ENCODE measurements at regions not wholly inside any gene's neighbourhood (a gene's known extent, or its start where the extent isn't known, plus 50 kb on each side); places are given as distances from the start of the nearest gene placed in this dataset.

DNA sequence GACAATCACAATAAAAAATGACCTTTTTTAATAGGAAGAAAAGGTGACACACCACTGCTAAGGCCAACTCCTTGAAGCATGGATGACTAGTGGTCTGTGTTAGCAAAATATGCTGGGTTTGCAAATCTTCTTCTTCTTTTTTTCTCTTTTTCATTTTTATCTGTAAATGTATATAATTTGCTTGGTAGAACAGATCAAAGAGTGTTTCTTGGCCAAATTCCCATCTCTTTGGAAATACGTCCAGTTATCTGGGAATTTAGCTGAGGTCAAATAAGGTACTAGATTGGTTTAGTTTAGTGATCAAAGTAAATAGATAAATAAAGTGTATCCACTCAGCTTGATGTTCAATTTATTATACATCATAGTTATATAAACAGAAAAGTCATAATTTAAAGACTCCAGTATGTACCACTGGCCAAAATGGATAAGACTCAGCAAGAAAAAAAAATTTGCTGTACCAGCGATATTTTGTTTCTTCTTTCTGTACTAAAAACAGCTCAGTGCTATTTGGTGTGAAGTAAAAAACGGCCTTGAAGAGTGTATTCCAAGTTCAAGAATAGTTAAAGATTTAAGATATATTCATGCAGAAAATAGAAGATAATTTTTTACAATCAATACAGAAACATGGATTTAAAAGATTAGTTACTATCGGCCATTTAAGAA, 738.6 kb upstream of the PIK3C3 start:
- TF ChIP-seq, protein P1, sequence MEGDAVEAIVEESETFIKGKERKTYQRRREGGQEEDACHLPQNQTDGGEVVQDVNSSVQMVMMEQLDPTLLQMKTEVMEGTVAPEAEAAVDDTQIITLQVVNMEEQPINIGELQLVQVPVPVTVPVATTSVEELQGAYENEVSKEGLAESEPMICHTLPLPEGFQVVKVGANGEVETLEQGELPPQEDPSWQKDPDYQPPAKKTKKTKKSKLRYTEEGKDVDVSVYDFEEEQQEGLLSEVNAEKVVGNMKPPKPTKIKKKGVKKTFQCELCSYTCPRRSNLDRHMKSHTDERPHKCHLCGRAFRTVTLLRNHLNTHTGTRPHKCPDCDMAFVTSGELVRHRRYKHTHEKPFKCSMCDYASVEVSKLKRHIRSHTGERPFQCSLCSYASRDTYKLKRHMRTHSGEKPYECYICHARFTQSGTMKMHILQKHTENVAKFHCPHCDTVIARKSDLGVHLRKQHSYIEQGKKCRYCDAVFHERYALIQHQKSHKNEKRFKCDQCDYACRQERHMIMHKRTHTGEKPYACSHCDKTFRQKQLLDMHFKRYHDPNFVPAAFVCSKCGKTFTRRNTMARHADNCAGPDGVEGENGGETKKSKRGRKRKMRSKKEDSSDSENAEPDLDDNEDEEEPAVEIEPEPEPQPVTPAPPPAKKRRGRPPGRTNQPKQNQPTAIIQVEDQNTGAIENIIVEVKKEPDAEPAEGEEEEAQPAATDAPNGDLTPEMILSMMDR (IDR thresholded peaks at IDR 0.05) = no peak
- no peak for TF ChIP-seq POLR2A (IDR thresholded peaks at IDR 0.05)
